ENCODE measurements at regions not wholly inside any gene's neighbourhood (a gene's known extent, or its start where the extent isn't known, plus 50 kb on each side); places are given as distances from the start of the nearest gene placed in this dataset.
A peak's percentile ranks its signal among the peaks of the same experiment; 100 is the strongest.

DNA sequence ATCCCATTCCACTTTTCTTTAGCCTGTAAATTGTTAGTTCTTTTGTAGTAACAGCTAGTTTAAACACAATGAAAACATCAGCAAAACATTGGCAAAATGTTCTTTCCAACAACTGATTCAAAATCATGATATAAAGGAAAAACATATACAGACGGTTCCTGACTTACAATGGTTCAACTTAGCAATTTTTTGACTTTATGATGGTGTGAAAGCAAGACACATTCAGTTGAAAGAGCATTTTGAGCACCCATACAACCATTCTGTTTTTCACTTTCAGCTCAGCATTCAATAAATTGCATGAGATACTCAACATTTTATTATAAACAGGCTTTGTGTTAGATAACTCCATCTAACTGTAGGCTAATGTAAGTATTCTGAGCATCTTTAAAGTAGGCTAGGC lies 185.1 kb downstream of the NOL4 start:
- Histone ChIP-seq H3K4me1 (ENCODE audit: control insufficient read depth in 1 of 2, insufficient read depth in 2 of 2, low read depth in 1 of 2, low read length in 1 of 2) (no peaks in the 10 kb centered on the region; a peak in 1 of 4 replicates), H3K9ac (no peak overlapping the region), H3K79me2 (ENCODE audit: insufficient read depth) (no peaks in the 10 kb centered on the region), H3K36me3 (replicated peaks in 1 of 2; ENCODE audit: control insufficient read depth in 1 of 2, insufficient read depth in 2 of 2, low read length in 1 of 2) (no peaks in the 10 kb centered on the region), H4K20me1 (ENCODE audit: insufficient read depth) (no peaks in the 10 kb centered on the region), H3K4me3 (ENCODE audit: low read depth in 2 of 2, low read length in 1 of 2) (no peak overlapping the region), H3K27ac (ENCODE audit: low read depth in 2 of 2, low read length in 1 of 2) (no peak overlapping the region), H3K27me3 (ENCODE audit: insufficient read depth) (no peaks in the 10 kb centered on the region), H3K9me3 (no peaks in the 10 kb centered on the region), H3F3A (replicated peaks; ENCODE audit: insufficient read depth) (no peaks in the 10 kb centered on the region), H2AFZ (ENCODE audit: low read depth) (0 out of 2 replicates have a peak overlapping the region, but pooled peaks have one; percentile 11), H3K9me2 (no peaks in the 10 kb centered on the region), H3K4me2 (no peak overlapping the region)
- WGBS (ENCODE audit: low lambda C conversion rate): 19% methylated on average over 1 of the region's 1 CpG
- CTCF ChIA-PET: interaction anchor here (0.6 to 1.1 kb wide), 2 partner anchors 14 to 49 kb away, joined by 3 read pairs; no protein-coding TSS in a partner anchor
- DNase-seq: no peak
- POLR2A ChIA-PET: no interaction called here
- no peak for TF ChIP-seq EZH2phosphoT487 (IDR thresholded peaks at IDR 0.05; ENCODE audit: borderline replicate concordance, low read depth)
- TF ChIP-seq RXRA (IDR thresholded peaks at IDR 0.05; ENCODE audit: borderline replicate concordance, low read depth): no peak
- TF ChIP-seq SIN3A (IDR thresholded peaks at IDR 0.05; ENCODE audit: borderline replicate concordance, low read depth, low read length): no peak
- no peak for TF ChIP-seq GABPA (IDR thresholded peaks at IDR 0.05; ENCODE audit: low read depth)
- no peak for TF ChIP-seq EP300 (IDR thresholded peaks at IDR 0.05; ENCODE audit: borderline replicate concordance in 1 of 2, low read depth in 1 of 2, low read length in 1 of 2)
- TF ChIP-seq, protein P1, sequence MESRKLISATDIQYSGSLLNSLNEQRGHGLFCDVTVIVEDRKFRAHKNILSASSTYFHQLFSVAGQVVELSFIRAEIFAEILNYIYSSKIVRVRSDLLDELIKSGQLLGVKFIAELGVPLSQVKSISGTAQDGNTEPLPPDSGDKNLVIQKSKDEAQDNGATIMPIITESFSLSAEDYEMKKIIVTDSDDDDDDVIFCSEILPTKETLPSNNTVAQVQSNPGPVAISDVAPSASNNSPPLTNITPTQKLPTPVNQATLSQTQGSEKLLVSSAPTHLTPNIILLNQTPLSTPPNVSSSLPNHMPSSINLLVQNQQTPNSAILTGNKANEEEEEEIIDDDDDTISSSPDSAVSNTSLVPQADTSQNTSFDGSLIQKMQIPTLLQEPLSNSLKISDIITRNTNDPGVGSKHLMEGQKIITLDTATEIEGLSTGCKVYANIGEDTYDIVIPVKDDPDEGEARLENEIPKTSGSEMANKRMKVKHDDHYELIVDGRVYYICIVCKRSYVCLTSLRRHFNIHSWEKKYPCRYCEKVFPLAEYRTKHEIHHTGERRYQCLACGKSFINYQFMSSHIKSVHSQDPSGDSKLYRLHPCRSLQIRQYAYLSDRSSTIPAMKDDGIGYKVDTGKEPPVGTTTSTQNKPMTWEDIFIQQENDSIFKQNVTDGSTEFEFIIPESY (IDR thresholded peaks at IDR 0.05; ENCODE audit: borderline replicate concordance, low read depth): no peak
- no peak for TF ChIP-seq MEF2A (IDR thresholded peaks at IDR 0.05; ENCODE audit: borderline replicate concordance, low read depth)
- TF ChIP-seq MXI1 (IDR thresholded peaks at IDR 0.05; ENCODE audit: low read depth, low read length): no peak
- no peak for TF ChIP-seq RCOR1 (IDR thresholded peaks at IDR 0.05; ENCODE audit: low read length)

DNA sequence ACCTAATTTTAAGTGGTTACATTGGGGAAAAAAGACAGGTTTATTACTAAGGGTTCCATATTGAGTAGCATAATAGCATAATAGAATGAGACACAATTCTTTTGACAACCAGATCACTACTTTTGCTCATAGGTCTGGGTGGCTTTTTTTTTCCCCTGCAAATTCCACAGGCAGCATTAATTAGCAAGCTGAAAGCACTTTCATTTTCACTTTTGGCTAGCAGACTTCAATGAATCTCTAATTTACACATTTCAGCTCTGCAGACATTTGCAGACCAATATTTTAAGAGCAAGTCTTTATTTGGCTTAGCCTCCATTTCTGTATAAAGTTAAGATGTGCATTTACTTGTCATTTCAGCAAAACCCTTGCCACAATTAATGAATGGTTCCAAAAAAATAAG lies 185.5 kb downstream of the NOL4 start:
- H3F3A ChIP-seq (replicated peaks; ENCODE audit: insufficient read depth): no peaks in the 10 kb centered on the region
- no peaks in the 10 kb centered on the region for H3K36me3 ChIP-seq (replicated peaks in 1 of 2; ENCODE audit: control insufficient read depth in 1 of 2, insufficient read depth in 2 of 2, low read length in 1 of 2)
- no peaks in the 10 kb centered on the region; a peak in 1 of 4 replicates for H3K4me1 ChIP-seq (ENCODE audit: control insufficient read depth in 1 of 2, insufficient read depth in 2 of 2, low read depth in 1 of 2, low read length in 1 of 2)
- POLR2A ChIA-PET: no interaction called here
- no peaks in the 10 kb centered on the region for H3K9me3 ChIP-seq
- no peak overlapping the region for H3K4me3 ChIP-seq (ENCODE audit: low read depth in 2 of 2, low read length in 1 of 2)
- CTCF ChIA-PET: interaction anchor here (0.6 to 1.1 kb wide), 2 partner anchors 14 to 49 kb away, joined by 3 read pairs; no protein-coding TSS in a partner anchor
- no peak overlapping the region for H3K4me2 ChIP-seq
- DNase-seq: no peak
- TF ChIP-seq FOSL2 (IDR thresholded peaks at IDR 0.05; ENCODE audit: borderline replicate concordance, low read depth) (no peak), NRF1 (IDR thresholded peaks at IDR 0.05; ENCODE audit: low read depth, low read length) (no peak), MEF2A (IDR thresholded peaks at IDR 0.05; ENCODE audit: borderline replicate concordance, low read depth) (no peak), TEAD4 (IDR thresholded peaks at IDR 0.05; ENCODE audit: borderline replicate concordance, insufficient read depth) (no peak), FOXM1 (IDR thresholded peaks at IDR 0.05; ENCODE audit: low read depth) (no peak), TAF1 (IDR thresholded peaks at IDR 0.05; ENCODE audit: borderline replicate concordance, low read depth, low read length) (no peak), YY1 (IDR thresholded peaks at IDR 0.05; ENCODE audit: low read depth) (no peak), SMC3 (IDR thresholded peaks at IDR 0.05; ENCODE audit: low read depth, low read length) (no peak), RFX5 (IDR thresholded peaks at IDR 0.05; ENCODE audit: low read length) (no peak), MXI1 (IDR thresholded peaks at IDR 0.05; ENCODE audit: low read depth, low read length) (no peak)
- H3K27me3 ChIP-seq (ENCODE audit: insufficient read depth): no peaks in the 10 kb centered on the region
- H2AFZ ChIP-seq (ENCODE audit: low read depth): 0 out of 2 replicates have a peak overlapping the region, but pooled peaks have one; percentile 11
- no peaks in the 10 kb centered on the region for H4K20me1 ChIP-seq (ENCODE audit: insufficient read depth)
- H3K79me2 ChIP-seq (ENCODE audit: insufficient read depth): no peaks in the 10 kb centered on the region
- no peak overlapping the region for H3K27ac ChIP-seq (ENCODE audit: low read depth in 2 of 2, low read length in 1 of 2)
- no peak overlapping the region for H3K9ac ChIP-seq
- H3K9me2 ChIP-seq: no peaks in the 10 kb centered on the region

All from SK-N-SH (cell line).